Endodermal cell (in vitro differentiated cells): ENCODE measurements at regions not wholly inside any gene's neighbourhood (a gene's known extent, or its start where the extent isn't known, plus 50 kb on each side); places are given as distances from the start of the nearest gene placed in this dataset.

Source experiments
- DNase-seq: peaks from one replicate; pipeline ENCODE4 v3.0.0-alpha.2; 2017
- H3K27ac ChIP-seq: 2 replicates; pipeline ENCODE4 v1.5.1; 2013; ENCODE audit warnings: mild to moderate bottlenecking, low read depth, low read length, moderate library complexity
- H3K27me3 ChIP-seq: 2 replicates; pipeline ENCODE4 v1.6.1; 2013; ENCODE audit warnings: mild to moderate bottlenecking, low read length, moderate library complexity; ENCODE audit not compliant: insufficient read depth, control insufficient read depth, poor library complexity, severe bottlenecking
- H3K36me3 ChIP-seq: 2 replicates; pipeline ENCODE4 v1.7.0; 2013; ENCODE audit warnings: mild to moderate bottlenecking, low read length, moderate library complexity; ENCODE audit not compliant: control insufficient read depth, insufficient read depth
- H3K4me1 ChIP-seq: one replicate; pipeline ENCODE4 v1.7.0; 2013; ENCODE audit warnings: low read length; ENCODE audit not compliant: control insufficient read depth, insufficient read depth
- H3K4me3 ChIP-seq: 2 replicates; pipeline ENCODE4 v1.5.1; 2013; ENCODE audit warnings: mild to moderate bottlenecking, low read length, moderate library complexity
- H3K9ac ChIP-seq: 2 replicates; pipeline ENCODE4 v1.6.1; 2013; ENCODE audit warnings: mild to moderate bottlenecking, low read length, moderate library complexity; ENCODE audit not compliant: poor library complexity, severe bottlenecking; ENCODE audit errors: extremely low read depth
- H3K9me3 ChIP-seq: 2 replicates; pipeline ENCODE4 v1.6.1; 2013; ENCODE audit warnings: mild to moderate bottlenecking, low read length, moderate library complexity; ENCODE audit not compliant: control insufficient read depth
- H3K27ac Mint-ChIP-seq: 2 replicates; pipeline ENCODE4 v1.8.0; 2020; ENCODE audit warnings: mixed read lengths
- H3K27me3 Mint-ChIP-seq: 2 replicates; pipeline ENCODE4 v1.8.0; 2021; ENCODE audit warnings: mild to moderate bottlenecking, mixed read lengths; ENCODE audit not compliant: insufficient read depth
- H3K36me3 Mint-ChIP-seq: 2 replicates; pipeline ENCODE4 v1.8.0; 2020; ENCODE audit warnings: low read depth, mixed read lengths
- H3K4me1 Mint-ChIP-seq: 2 replicates; pipeline ENCODE4 v1.8.0; 2020; ENCODE audit warnings: mixed read lengths
- H3K4me3 Mint-ChIP-seq: 2 replicates; pipeline ENCODE4 v1.8.0; 2020; ENCODE audit warnings: mild to moderate bottlenecking, moderate library complexity, mixed read lengths
- H3K9me3 Mint-ChIP-seq: 2 replicates; pipeline ENCODE4 v1.8.0; 2020; ENCODE audit warnings: mild to moderate bottlenecking, mixed read lengths
- WGBS, 2 experiments: methylation state at CpG; one replicate each; pipeline versions ENCODE4 v1.1.5 to v1.1.7; 2013; ENCODE audit warnings: missing lambda C conversion rate in 2 of 2, mixed read lengths in 1 of 2; ENCODE audit not compliant: insufficient coverage in 1 of 2, insufficient read length in 1 of 2; 5-methylcytosine and 5-hydroxymethylcytosine counted together
- TF ChIP-seq, protein P1 (sequence below): fragments of 200-600 bp; sonication (generic); conservative IDR thresholded peaks from 2 replicates; pipeline ENCODE4 v1.5.0; 2021; ENCODE audit warnings: antibody characterized with exemption, mild to moderate bottlenecking

DNA sequence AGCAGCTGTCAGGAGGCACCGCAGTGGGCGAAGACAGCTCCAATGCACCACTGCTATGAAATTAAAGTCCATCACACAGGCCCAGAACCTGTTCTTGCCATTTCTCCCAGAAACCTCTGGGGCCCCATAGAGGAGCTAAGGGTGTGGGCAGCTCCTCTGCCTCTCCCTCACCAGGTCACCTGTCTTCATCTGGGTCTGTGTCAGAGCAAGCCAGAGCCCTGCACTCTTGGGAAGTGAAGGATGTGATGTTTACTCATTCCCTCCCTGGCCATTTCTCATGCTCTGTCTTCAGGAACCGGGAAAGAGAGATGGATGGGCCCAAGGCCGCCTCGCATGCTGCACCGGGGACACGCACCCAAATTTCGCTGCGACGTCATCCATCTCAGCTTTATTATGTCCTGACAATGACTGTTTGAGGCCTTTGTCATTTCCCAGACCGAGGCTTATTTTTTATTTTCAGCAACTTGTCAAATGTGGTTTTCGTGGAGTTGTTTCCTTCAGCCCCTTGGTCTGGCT, 216.1 kb downstream of the NPHP4 start:
- H3K27ac ChIP-seq: no peak overlapping the region
- Mint-ChIP-seq H3K27me3 (peaks cover 4% of the 10 kb centered on the region), H3K27ac (no peak overlapping the region), H3K36me3 (no peaks in the 10 kb centered on the region), H3K4me1 (peaks cover 4% of the 10 kb centered on the region), H3K4me3 (no peak overlapping the region), H3K9me3 (peaks cover 7% of the 10 kb centered on the region)
- H3K36me3 ChIP-seq: no peaks in the 10 kb centered on the region
- no peak overlapping the region for H3K4me3 ChIP-seq
- H3K9ac ChIP-seq: no peak overlapping the region
- no peak for DNase-seq
- no peaks in the 10 kb centered on the region for H3K4me1 ChIP-seq
- 92 to 94% methylated on average over 10 to 12 of the region's 12 CpGs for WGBS, 2 experiments
- H3K9me3 ChIP-seq: no peaks in the 10 kb centered on the region
- TF ChIP-seq, protein P1, sequence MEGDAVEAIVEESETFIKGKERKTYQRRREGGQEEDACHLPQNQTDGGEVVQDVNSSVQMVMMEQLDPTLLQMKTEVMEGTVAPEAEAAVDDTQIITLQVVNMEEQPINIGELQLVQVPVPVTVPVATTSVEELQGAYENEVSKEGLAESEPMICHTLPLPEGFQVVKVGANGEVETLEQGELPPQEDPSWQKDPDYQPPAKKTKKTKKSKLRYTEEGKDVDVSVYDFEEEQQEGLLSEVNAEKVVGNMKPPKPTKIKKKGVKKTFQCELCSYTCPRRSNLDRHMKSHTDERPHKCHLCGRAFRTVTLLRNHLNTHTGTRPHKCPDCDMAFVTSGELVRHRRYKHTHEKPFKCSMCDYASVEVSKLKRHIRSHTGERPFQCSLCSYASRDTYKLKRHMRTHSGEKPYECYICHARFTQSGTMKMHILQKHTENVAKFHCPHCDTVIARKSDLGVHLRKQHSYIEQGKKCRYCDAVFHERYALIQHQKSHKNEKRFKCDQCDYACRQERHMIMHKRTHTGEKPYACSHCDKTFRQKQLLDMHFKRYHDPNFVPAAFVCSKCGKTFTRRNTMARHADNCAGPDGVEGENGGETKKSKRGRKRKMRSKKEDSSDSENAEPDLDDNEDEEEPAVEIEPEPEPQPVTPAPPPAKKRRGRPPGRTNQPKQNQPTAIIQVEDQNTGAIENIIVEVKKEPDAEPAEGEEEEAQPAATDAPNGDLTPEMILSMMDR: no peak
- no peaks in the 10 kb centered on the region for H3K27me3 ChIP-seq

DNA sequence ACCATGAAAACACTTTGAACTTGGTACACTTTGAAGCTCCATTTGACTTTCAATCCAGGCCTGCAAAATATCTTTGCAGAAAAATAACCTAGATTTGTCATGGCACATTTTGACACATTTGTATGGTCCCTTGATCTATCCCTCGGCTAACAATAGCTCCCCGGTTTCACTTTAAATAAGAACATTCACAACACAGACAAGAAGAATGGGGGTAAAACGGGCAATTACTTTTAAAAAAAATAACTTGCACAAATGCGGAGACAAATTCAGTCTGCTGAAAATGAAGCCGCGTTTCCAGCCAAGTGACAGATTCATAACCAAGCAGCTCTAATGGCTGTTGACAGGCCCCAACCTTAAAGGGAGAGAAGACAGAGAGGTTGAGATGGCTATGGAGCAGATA, 218.2 kb downstream of the NPHP4 start:
- no peak overlapping the region for H3K4me3 Mint-ChIP-seq
- no peak for DNase-seq
- H3K4me3 ChIP-seq: no peak overlapping the region
- no peak overlapping the region for H3K27ac ChIP-seq
- no peaks in the 10 kb centered on the region for H3K36me3 Mint-ChIP-seq
- no peaks in the 10 kb centered on the region for H3K9me3 ChIP-seq
- H3K4me1 Mint-ChIP-seq: peaks cover 10% of the 10 kb centered on the region
- H3K9me3 Mint-ChIP-seq: peaks cover 5% of the 10 kb centered on the region
- no peaks in the 10 kb centered on the region for H3K36me3 ChIP-seq
- no peaks in the 10 kb centered on the region for H3K4me1 ChIP-seq
- no peaks in the 10 kb centered on the region for H3K27me3 ChIP-seq
- H3K27ac Mint-ChIP-seq: no peak overlapping the region
- peaks cover 6% of the 10 kb centered on the region for H3K27me3 Mint-ChIP-seq
- H3K9ac ChIP-seq: no peak overlapping the region
- TF ChIP-seq, protein P1: no peak
- WGBS, 2 experiments: 94% methylated on average over 5 to 6 of the region's 6 CpGs

DNA sequence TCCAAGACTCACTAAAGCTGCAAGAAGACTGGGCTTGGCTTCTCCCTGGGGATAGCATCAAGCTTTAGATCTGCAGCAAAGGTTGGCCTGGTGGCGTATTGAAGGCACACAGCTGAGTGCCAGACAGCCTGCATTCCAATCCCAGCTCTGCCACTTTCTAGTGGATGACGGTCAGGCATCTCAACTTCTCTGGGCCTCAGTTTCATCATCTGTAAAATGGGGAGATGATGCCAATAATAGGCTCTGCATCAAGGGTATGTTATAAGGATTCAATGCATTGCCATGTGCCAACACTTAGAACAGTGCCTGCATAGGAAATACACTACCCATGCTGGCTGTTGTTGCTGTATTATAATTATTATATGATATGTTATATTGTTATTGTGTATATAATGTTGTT, 220.4 kb downstream of the NPHP4 start:
- TF ChIP-seq, protein P1: no peak
- H3K27me3 Mint-ChIP-seq: peaks cover 3% of the 10 kb centered on the region
- no peak for DNase-seq
- H3K27ac ChIP-seq: no peak overlapping the region
- H3K36me3 ChIP-seq: no peaks in the 10 kb centered on the region
- WGBS, 2 experiments: 90 to 100% methylated on average over 2 of the region's 2 CpGs
- no peak overlapping the region for H3K27ac Mint-ChIP-seq
- no peak overlapping the region for H3K4me3 Mint-ChIP-seq
- H3K27me3 ChIP-seq: no peaks in the 10 kb centered on the region
- peaks cover 14% of the 10 kb centered on the region for H3K4me1 Mint-ChIP-seq
- no peak overlapping the region for H3K4me3 ChIP-seq
- no peaks in the 10 kb centered on the region for H3K36me3 Mint-ChIP-seq
- H3K9me3 ChIP-seq: no peaks in the 10 kb centered on the region
- H3K9me3 Mint-ChIP-seq: no peaks in the 10 kb centered on the region
- no peaks in the 10 kb centered on the region for H3K4me1 ChIP-seq
- H3K9ac ChIP-seq: no peak overlapping the region
